NCI-H526 treated with DMSO at 0.1 percent for 48 hours (cell line): ENCODE measurements at regions not wholly inside any gene's neighbourhood (a gene's known extent, or its start where the extent isn't known, plus 50 kb on each side); places are given as distances from the start of the nearest gene placed in this dataset.

Source experiments
- DNase-seq: peaks from one replicate; lab custom pipeline; 2025; lab: John Stamatoyannopoulos, UW

- no peak for DNase-seq
Observed at GRCh38 chr15:35857567-35858226, 311.7 kb upstream of the DPH6 start.

DNA sequence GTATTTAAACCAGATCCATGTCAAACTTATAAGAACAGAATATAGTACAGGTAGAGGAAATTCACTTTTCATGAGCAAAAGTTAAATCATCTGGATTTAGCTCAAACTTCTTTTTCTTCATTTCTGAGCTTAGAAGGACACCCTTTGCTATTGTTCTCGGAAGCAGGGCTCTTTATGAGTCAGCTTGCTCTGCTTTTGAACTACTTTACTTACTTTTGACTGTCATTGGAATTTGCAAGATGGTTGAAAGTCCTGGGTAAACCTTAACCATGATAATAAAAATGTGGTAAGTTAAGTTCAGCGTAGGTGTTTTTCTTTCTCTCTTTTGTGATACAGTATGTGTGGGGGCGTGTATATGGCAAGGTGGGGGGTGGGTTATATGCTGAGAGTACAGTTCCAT is 312.7 kb upstream of the DPH6 start:
- no peak for DNase-seq

DNA sequence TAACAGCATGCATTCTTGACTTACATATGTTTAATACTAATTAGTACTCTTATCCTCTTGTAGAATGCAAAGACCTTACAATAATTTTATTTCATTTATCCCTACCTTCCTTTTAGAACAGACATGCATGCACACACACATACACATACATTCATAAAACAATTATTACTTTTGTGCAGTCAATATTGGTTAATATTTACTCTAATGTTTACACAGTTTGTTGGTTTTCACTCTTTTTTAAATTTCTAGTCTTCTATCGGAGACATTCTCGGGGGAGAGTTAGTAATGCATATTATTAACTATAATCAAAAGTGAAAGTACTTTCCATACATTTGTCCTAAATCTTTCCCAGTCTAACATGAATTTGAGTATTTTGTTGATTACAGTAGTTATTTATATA is 317.7 kb upstream of the DPH6 start:
- DNase-seq = no peak

DNA sequence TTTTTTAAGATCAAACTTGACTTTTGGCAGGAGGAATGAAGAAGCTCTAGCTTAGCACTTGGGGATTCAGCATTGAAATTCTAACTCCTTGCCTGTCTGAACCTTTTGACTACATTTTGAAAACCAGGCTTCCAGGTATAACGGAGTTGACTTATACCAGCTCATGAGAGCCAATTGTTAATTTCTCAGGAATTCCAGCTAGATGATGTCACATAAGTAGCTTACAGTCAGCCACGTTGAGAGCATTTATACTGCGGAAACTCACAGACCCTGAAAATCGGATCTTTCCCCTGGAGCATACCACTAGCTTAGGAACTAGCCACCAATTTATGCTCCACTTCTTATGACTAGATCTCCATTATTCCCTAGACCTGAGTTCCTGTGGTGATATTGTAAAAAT is 321.4 kb upstream of the DPH6 start:
- DNase-seq = no peak

DNA sequence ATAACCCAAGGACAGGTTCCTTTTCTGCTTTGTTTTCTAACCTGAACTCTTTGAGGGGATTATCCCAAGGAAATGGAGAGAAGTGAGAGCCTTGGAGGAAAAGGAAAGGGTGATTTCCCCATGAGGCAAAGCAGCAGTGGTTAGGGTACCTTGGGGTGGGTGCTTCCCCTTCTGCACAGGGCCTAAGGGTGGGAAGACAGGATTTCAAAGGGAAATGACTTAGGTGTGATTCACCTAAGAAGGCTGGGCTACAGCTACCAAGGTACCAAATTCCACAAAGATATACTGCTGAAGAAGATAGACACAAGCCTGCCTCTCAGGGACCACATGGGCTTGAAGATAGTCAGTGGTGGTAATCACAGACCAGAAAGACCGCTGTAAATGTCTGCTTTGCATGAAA is 325.3 kb upstream of the DPH6 start:
- no peak for DNase-seq

GRCh38 chr15:35871812-35872211 is 325.8 kb upstream of the DPH6 start:
- no peak for DNase-seq

DNA sequence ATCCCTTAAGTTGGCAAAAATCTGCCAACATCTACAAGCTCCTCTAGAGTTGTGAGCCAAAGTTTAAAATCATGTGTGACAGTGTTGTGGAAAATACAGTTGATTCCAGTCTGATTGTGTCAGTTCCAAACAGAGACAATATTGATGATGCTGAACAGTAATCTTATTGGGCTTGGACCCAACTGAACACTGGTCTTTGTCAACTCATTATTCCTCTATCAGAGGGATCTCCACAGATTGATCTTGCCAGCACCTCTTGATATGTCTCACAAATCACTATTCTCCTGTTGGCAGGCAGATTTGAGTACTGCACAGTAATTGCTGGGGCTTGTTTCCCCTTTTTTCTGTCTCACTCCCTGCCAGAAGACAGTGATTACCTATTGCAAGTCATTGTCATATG is 326.6 kb upstream of the DPH6 start:
- no peak for DNase-seq

DNA sequence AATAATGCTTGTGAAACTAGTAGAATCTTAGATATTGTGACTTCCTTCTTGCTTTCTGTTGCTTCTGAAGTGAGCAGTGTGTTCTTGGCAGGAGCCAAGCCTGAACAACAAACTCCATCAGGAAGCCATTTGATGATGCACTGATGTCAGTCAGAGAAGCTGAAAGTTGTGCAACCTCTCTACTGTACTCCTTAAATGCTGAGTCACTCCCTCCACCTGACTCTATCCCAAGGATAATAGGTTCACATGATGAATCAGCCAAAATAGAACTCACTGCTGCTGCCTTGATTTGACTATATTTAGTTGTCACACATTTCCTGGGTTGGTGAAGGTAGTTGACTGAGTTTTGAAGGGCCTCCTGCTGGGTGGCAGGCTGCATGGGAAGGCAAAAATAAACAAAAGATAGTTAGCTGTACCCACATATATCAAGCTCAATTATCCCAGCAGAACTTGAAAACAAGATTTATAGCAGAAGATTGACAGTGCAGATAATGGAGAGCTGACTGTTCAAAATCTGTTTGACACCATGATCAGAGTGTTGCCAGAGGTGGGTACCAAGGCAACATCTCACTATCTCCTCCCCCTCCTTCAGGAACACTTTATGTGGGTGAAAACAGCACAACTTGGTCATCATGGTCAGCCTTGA is 328.4 kb upstream of the DPH6 start:
- no peak for DNase-seq

DNA sequence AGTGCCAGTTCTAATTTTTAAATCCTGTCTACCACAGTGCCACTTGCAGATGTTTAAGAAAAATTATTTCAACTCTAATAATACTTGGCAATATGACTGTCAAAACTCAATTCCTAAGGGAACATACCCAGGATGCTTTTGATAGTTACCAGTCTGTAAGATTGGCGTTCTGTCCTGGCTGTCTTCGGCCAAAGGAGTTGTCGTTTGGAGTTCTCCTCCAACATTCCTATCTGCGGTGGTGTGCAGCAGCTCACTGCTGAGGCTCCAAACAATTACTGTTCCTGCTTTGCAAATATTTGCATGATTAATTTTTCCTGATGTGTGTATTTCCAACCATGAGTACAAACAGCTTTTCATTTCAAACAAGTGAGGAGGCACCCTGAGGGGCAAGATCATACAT is 330.8 kb upstream of the DPH6 start:
- DNase-seq = peak; percentile 88

DNA sequence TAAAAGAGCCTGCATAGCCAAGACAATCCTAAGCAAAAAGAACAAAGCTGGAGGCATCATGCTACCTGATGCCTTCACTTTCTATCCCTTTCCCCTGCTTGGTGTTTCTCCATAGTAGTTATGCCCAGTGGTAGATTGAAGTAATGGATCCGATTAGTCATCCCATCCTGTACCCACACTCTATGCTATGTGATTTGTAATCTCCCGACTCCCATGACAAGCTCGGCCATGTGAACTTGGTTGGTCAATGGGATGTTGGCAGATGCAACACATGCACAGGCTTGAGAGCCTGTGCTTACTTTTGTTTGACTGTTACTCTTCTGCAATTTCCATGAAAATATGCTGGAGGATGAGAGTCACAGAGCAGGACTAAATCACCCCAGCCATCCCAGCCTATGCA is 334.9 kb upstream of the DPH6 start:
- no peak for DNase-seq

GRCh38 chr15:35885870-35886269 is 339.9 kb upstream of the DPH6 start:
- DNase-seq = no peak

DNA sequence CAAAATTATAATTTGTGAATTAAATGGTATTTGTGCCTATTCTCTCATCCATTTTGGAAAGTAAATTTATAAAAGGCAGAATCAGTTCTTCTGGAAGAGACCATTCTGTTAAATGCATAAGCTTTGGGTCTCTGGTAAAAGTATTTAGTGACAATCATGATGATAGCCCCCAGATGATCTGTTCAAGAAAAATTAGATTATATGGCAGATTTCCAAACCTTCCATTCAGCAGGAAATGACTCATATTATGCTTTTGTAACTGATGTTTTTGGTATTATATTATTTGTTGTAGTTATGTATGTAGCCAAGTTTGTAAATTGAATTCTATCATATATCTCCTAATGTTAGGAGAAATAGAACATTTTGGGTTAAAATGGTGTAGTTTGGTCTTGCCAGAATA is 340.8 kb upstream of the DPH6 start:
- DNase-seq = no peak

DNA sequence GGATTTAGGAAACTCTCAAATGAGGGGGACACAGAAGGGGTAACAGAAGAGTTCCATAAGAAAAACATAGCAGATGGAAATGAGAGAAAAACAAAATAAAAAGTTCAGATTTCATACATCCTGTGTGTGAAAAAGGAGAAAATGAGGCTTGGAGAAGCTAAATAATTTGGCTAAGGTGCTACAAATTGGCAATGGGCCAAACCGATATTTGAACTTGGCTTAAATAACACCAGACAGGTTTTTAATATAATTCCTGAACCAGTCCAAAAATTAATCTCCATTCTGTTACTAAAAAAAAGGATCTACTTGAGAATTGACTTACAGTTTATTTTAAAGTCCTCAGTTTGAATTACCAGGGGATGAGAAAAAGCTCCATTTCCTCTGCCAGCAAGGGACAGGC is 342.9 kb upstream of the DPH6 start:
- DNase-seq = no peak

GRCh38 chr15:35907511-35907910 is 361.5 kb upstream of the DPH6 start:
- DNase-seq = no peak

GRCh38 chr15:35909414-35909813 is 363.4 kb upstream of the DPH6 start:
- no peak for DNase-seq

DNA sequence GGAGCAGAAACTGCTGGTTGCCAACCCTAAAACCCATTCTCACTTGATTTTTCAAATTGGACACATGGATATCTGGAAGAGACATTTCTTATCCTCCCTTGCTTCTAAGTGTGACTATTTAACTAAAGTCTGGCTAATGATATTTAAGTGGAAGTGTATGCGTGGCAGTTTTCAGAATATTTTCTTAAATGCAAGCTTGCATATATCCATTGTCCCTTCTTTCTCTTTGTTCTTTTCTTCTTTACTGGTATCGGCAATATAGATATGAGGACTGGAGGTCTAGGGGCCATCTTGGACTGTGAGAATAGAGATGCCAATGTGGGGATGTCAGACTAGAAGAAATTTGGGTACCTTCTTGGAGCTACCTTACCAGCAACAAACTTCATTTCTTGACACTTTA is 364.3 kb upstream of the DPH6 start:
- DNase-seq = no peak

DNA sequence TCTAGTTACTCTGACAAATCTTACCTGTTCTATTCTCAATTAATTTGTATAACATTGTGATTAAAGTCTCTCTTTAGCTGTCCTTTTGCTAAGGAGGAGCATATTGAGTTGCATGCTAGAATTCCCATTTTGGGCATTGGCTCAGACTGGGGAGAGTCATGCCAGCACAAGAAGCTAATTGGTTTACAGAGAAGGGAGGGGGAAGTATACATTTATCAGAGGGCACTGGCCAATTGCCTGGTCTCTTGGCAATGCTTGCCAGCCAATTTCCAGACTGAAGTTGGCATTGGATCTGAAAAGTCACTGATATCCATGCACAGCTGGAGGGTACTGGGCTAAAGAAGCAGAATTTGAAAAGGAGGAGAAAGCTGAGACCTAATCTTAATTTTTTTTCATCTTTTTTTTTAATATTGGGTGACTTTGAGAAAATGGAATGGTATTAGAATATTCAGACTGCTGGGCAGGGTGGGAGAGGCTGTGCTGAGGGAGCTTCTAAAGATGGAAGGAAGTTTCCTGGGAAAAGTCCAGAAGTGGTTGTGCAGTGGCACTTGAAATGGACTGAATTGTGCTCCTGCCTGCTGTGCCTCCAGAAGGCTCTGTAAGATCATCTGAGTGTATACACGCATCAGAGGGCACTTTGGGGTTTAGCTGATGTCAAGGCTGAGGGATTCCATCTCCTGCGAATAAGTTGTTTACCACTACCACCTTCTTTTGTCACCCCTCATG is 365.2 kb upstream of the DPH6 start:
- no peak for DNase-seq

- no peak for DNase-seq
Observed at GRCh38 chr15:35912196-35912595, 366.2 kb upstream of the DPH6 start.

- no peak for DNase-seq
Observed at GRCh38 chr15:35914573-35914972, 368.6 kb upstream of the DPH6 start.

DNA sequence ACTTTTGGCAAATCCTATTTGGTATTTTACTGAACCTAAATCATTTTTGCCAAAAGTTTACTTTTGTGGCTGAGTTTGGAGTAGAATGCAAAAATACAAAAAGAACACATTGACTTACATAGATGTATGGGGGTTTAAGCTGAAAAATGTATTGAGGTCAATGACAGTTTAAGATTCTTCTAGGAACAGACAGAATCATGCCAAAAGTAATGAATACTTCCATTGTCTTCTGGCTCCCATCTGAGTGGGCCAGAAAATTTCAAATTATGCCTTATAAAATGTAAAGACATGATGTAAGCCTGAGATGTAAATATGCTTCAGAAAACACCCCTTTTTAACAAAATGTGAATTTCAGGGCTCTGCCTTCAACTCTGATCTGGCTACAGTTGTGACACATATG is 375.1 kb upstream of the DPH6 start:
- no peak for DNase-seq

- no peak for DNase-seq
Observed at GRCh38 chr15:35925275-35926006, 379.5 kb upstream of the DPH6 start.

DNA sequence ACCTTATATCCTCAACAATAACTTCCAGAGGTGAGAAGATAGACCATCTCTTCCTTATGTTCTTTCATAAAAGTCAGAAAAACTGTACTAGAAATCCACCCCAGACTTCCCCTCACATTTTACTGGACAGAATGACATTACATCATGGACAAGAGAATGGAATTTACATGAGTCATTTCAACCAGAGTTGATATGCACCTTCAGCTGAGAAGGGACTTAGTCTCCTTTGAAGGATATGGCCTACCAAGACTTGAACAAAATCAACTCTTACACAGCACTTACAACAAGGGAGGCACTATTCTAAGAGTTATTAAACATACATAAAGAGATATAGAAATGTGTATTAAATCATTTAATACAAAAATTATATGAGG is 380.0 kb upstream of the DPH6 start:
- DNase-seq = no peak

GRCh38 chr15:35928847-35929246 is 382.9 kb upstream of the DPH6 start:
- no peak for DNase-seq
